C4-2B (cell line): ENCODE measurements at regions not wholly inside any gene's neighbourhood (a gene's known extent, or its start where the extent isn't known, plus 50 kb on each side); places are given as distances from the start of the nearest gene placed in this dataset.

Source experiments
- H3K27ac ChIP-seq: fragments of 450-650 bp; 2 replicates; pipeline ENCODE4 v1.5.1; 2017
- CTCF ChIP-seq: fragments of 450-650 bp; conservative IDR thresholded peaks from 2 replicates; pipeline ENCODE4 v1.5.1; 2017; ENCODE audit warnings: mild to moderate bottlenecking
- ZFX ChIP-seq: fragments of 450-650 bp; IDR thresholded peaks from 2 replicates; pipeline ENCODE4 v1.6.1; 2017

DNA sequence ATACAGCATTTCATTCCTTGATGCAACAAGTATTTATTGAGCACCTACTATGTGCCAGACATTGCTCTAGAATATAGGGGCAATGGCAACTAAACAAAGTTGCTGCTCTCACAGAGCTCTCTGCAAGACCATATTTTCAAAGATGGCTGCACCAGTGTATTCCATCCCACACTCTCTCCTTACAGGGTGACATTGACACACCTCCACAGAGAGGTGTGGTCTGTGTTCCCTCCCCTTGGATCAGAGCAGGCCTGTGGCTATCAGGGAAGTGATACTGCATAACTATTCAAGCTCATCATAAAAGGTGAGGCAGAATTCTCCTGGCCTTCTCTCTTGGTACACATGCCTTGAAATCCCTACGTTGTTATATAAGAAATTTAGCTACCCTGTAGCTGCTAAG is 95.3 kb upstream of the SOD3 start:
- H3K27ac ChIP-seq = no peak overlapping the region
- TF ChIP-seq CTCF (no peak), ZFX (no peak)

DNA sequence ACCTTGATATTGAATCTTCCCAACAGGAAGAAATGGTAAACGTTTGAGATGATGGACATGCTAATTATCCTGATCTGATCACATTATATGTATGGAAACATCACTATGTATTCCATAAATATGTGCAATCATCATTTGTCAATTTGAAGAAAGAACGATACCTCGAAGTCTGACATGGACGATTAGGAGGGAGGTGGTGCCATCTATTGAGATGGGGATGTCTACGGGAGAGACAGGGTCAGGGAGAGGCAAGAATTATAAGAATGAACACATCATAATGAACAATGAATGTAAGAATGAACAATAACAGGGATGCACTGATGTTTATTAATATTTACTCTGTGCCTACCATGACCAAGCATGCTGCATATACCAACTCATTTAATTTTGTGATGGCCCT is 93.7 kb upstream of the SOD3 start:
- no peak overlapping the region for H3K27ac ChIP-seq
- no peak for TF ChIP-seq ZFX
- TF ChIP-seq CTCF = peak; percentile 9; the same call in 1 of the 2 replicates

DNA sequence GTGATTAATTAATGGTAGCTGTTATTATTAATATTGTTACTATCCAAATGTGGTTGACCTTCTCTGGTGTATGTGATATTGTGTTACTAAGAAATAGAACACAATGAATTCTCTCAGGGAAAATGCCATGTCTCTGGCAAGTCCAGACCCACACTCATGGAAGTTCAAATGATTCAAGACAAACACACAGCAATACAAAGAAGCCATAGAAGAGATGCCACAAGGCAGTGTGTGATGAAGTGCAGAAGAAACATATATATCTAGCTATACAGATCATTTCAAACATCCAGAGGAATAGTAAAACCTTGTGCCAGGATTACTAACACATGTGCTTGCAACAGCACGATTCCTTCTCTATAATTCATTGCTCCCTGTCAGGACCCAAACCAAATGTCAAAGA is 93.1 kb upstream of the SOD3 start:
- TF ChIP-seq CTCF = no peak
- no peak for TF ChIP-seq ZFX
- no peak overlapping the region for H3K27ac ChIP-seq

- TF ChIP-seq ZFX = no peak
These were observed 92.1 kb upstream of the SOD3 start for GRCh38 chr4:24703298-24703697.

GRCh38 chr4:24704149-24704548 is 91.2 kb upstream of the SOD3 start:
- no peak for TF ChIP-seq CTCF
- no peak for TF ChIP-seq ZFX
- no peak overlapping the region for H3K27ac ChIP-seq

More at GRCh38 chr4:24703298-24703697, 92.1 kb upstream of the SOD3 start:
- no peak overlapping the region for H3K27ac ChIP-seq

DNA sequence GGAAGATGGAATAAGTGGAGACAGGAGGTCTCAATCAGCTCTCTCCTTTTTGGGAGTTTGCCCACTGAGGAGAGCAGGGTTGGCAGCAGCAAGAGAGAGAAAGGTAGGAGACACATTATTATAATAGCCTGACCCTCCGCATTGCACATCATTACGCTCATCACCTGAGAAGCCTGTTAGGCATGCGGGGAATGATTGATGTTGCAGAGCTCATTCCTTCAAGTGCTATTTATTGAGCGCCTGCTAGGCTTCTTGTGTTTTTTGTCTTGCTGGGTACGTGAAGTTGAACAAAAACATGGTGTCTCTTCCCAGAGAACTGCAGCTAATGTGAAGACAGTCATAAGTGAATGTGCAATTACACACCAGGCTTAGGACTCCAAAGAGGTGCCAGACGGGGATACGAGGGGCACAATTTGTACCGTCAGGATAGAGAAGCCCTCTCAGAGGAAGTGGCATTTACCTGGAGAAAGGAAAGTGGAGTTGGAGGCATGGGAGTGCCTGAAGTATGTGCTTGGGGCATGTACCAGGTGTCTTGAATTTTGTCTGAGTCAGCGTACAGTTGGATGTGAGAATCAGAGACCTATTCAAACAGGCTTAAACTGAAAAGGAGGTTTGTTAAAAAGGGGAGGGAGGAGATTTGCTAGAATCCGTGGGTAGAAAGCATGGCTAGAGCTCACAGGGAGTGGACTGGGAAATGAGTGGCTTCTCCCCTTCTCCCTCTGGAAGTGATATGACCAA is 90.2 kb upstream of the SOD3 start:
- TF ChIP-seq CTCF = no peak
- TF ChIP-seq ZFX = no peak
- H3K27ac ChIP-seq = no peak overlapping the region

DNA sequence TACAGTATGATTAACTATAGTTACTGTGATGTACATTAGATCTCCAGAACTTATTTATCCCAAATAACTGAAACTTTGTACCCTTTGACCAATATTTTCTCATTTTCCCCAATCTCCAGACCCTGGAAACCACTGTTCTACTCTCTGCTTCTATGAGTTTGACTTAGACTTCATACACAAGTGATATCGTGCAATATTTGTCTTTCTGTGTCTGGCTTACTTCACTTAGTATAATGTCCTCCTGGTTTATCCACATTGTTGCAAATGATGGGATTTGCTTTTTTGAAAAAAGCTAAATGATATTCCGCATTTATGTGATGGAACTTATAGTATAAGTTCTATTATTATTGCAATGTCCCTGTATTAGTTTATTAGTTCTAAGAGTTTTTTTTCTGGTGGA is 81.8 kb upstream of the SOD3 start:
- TF ChIP-seq CTCF (no peak), ZFX (no peak)
- no peak overlapping the region for H3K27ac ChIP-seq

DNA sequence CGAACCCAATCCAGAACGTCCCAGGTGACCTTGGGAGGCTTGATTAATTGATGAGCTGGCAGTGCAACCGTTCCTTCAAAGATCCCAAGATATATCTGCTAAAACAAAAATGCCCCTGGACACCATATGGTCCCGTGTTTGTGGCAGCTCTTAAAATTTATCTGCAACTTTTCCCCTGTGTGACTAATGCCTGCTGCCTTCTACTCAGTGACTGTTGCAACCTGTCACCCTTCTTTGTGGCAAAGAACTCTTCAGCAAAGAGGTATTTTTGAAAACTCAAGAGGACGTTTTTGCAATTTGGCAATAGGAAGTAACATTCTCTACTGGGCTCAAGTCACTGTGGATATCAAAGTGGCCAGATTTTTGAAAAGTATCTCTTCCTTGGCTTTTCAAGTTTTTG is 75.8 kb upstream of the SOD3 start:
- no peak overlapping the region for H3K27ac ChIP-seq
- no peak for TF ChIP-seq CTCF
- TF ChIP-seq ZFX = no peak
